Natural killer cell (primary cell): ENCODE measurements at regions not wholly inside any gene's neighbourhood (a gene's known extent, or its start where the extent isn't known, plus 50 kb on each side); places are given as distances from the start of the nearest gene placed in this dataset.

Source experiments
- ATAC-seq, 3 donors: fragments of 150-1000 bp in 2 of 3; fragments of 200-7000 bp in 1 of 3; cut with Tn5 transposase; 1 replicate in 1 of 3; 2 replicates in 2 of 3; pipeline ENCODE4 v1.10.0; 2021; ENCODE audit warnings: mild to moderate bottlenecking in 2 of 3, moderate library complexity in 2 of 3
- DNase-seq, 2 donors: peaks; one replicate each; pipeline versions ENCODE4 v3.0.0 to v3.0.0-alpha.2; 2013 to 2021; ENCODE audit warnings: mixed read lengths in 1 of 2
- H3K27ac ChIP-seq: one replicate; pipeline ENCODE4 v1.5.1; 2013; ENCODE audit warnings: mild to moderate bottlenecking, low read length
- H3K27me3 ChIP-seq: one replicate; pipeline ENCODE4 v1.6.1; 2013; ENCODE audit warnings: low read length; ENCODE audit not compliant: control insufficient read depth, insufficient read depth
- H3K36me3 ChIP-seq: one replicate; pipeline ENCODE4 v1.6.1; 2013; ENCODE audit warnings: low read length; ENCODE audit not compliant: control insufficient read depth, insufficient read depth
- H3K4me1 ChIP-seq: one replicate; pipeline ENCODE4 v1.6.1; 2013; ENCODE audit warnings: low read length; ENCODE audit not compliant: control insufficient read depth, insufficient read depth
- H3K4me3 ChIP-seq: one replicate; pipeline ENCODE4 v1.5.1; 2013; ENCODE audit warnings: low read length
- H3K9me3 ChIP-seq: one replicate; pipeline ENCODE4 v1.6.1; 2013; ENCODE audit warnings: low read length; ENCODE audit not compliant: control insufficient read depth, insufficient read depth
- H3K27ac Mint-ChIP-seq, 2 donors: one replicate each; pipeline ENCODE4 v1.8.0; 2022; ENCODE audit warnings: mild to moderate bottlenecking in 2 of 2, mixed read lengths in 2 of 2, moderate library complexity in 1 of 2
- H3K27me3 Mint-ChIP-seq, 2 donors: one replicate each; pipeline ENCODE4 v1.8.0; 2022; ENCODE audit warnings: low read depth in 2 of 2, mixed read lengths in 2 of 2
- H3K36me3 Mint-ChIP-seq: one replicate; pipeline ENCODE4 v1.8.0; 2022; ENCODE audit warnings: mixed read lengths
- H3K4me1 Mint-ChIP-seq, 2 donors: one replicate each; pipeline ENCODE4 v1.8.0; 2022; ENCODE audit warnings: mixed read lengths in 2 of 2
- H3K4me3 Mint-ChIP-seq: one replicate; pipeline ENCODE4 v1.8.0; 2022; ENCODE audit warnings: mild to moderate bottlenecking, moderate library complexity, mixed read lengths
- H3K9me3 Mint-ChIP-seq, 2 donors: one replicate each; pipeline ENCODE4 v1.8.0; 2022; ENCODE audit warnings: mixed read lengths in 2 of 2
- WGBS: methylation state at CpG from one replicate; pipeline ENCODE4 v1.1.7; 2013; ENCODE audit warnings: missing lambda C conversion rate; ENCODE audit not compliant: insufficient coverage; 5-methylcytosine and 5-hydroxymethylcytosine counted together
- intact Hi-C: fragments of 100-400 bp; cut with micrococcal nuclease; formaldehyde crosslinking; loops from one replicate; pipeline ENCODE4 v1.14.2; 2022
- TF ChIP-seq, protein P1 (sequence below): fragments of 200-600 bp; IDR thresholded peaks from one replicate; pipeline ENCODE4 v1.8.0; 2022; ENCODE audit warnings: antibody characterized with exemption

DNA sequence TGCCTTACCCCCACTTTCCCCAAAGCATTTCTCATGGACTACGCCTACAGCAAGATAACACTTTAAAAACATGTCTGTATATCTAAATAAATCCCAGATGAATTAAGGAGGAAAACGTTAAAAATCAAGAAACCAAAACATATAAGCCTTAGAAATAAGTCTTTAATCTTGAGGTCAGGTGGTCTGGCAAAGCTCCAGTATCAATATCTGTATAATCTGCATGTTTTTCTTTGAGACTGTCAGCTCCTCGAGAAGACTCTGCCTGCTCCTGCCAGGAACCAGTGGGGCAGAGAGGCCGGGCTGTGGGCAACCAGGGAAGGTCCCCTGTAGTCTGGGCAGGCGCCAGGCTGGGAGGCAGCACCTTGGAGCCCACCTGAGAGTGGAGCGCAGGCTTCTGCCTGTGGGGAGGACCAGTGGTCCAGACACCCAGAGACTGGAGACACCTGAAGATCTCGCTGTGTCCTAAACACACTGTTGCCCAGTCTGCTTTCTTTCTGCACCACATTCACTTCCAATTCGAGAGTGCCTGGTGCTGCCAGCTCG is 291.0 kb upstream of the SOX11 start:
- TF ChIP-seq, protein P1, sequence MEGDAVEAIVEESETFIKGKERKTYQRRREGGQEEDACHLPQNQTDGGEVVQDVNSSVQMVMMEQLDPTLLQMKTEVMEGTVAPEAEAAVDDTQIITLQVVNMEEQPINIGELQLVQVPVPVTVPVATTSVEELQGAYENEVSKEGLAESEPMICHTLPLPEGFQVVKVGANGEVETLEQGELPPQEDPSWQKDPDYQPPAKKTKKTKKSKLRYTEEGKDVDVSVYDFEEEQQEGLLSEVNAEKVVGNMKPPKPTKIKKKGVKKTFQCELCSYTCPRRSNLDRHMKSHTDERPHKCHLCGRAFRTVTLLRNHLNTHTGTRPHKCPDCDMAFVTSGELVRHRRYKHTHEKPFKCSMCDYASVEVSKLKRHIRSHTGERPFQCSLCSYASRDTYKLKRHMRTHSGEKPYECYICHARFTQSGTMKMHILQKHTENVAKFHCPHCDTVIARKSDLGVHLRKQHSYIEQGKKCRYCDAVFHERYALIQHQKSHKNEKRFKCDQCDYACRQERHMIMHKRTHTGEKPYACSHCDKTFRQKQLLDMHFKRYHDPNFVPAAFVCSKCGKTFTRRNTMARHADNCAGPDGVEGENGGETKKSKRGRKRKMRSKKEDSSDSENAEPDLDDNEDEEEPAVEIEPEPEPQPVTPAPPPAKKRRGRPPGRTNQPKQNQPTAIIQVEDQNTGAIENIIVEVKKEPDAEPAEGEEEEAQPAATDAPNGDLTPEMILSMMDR, result no peak
- no peaks in the 10 kb centered on the region for H3K27me3 ChIP-seq
- no peak overlapping the region for H3K27ac ChIP-seq
- no peak overlapping the region for H3K4me3 Mint-ChIP-seq
- peaks cover 2% of the 10 kb centered on the region for H3K9me3 ChIP-seq
- DNase-seq, result no peak
- no peaks in the 10 kb centered on the region for H3K27me3 Mint-ChIP-seq
- intact Hi-C loops, result no loop called here
- H3K27ac Mint-ChIP-seq, result no peak overlapping the region
- no peaks in the 10 kb centered on the region for H3K4me1 Mint-ChIP-seq
- 86% methylated on average over 9 of the region's 9 CpGs for WGBS
- ATAC-seq, result no peak
- H3K36me3 ChIP-seq, result no peaks in the 10 kb centered on the region
- no peak overlapping the region for H3K4me3 ChIP-seq
- H3K9me3 Mint-ChIP-seq, result peaks cover 10 to 18% of the 10 kb centered on the region in 2 donors
- H3K4me1 ChIP-seq, result no peaks in the 10 kb centered on the region
- no peaks in the 10 kb centered on the region for H3K36me3 Mint-ChIP-seq

DNA sequence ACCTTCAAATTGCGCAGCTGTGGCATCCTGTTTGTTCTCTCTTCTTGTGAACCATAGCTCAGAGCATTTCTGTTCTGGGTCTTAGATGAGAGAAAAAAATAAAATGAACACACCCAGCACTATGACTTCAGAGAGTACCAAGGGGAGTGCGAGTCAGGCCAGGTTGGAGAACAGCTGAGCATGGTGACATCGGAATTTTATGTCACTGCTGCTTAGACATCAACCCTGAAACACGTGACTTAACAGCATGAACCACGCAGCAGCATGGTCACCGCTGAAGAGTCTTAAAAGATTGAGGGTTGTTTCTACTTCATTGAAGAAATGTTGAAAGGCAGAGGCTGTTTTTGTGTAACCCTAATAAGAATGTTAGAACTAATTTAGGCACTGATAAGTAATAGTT is 288.8 kb upstream of the SOX11 start:
- Mint-ChIP-seq H3K27me3 (no peaks in the 10 kb centered on the region), H3K4me1 (no peaks in the 10 kb centered on the region), H3K9me3 (peaks cover 6 to 10% of the 10 kb centered on the region in 2 donors), H3K27ac (no peak overlapping the region), H3K4me3 (no peak overlapping the region), H3K36me3 (no peaks in the 10 kb centered on the region)
- no peak for DNase-seq
- Histone ChIP-seq H3K27ac (no peak overlapping the region), H3K27me3 (no peaks in the 10 kb centered on the region), H3K4me3 (no peak overlapping the region), H3K36me3 (no peaks in the 10 kb centered on the region), H3K4me1 (no peaks in the 10 kb centered on the region), H3K9me3 (peaks cover 2% of the 10 kb centered on the region)
- intact Hi-C loops, result no loop called here
- WGBS, result 85% methylated on average over 6 of the region's 6 CpGs
- ATAC-seq, result no peak
- TF ChIP-seq, protein P1, result no peak

DNA sequence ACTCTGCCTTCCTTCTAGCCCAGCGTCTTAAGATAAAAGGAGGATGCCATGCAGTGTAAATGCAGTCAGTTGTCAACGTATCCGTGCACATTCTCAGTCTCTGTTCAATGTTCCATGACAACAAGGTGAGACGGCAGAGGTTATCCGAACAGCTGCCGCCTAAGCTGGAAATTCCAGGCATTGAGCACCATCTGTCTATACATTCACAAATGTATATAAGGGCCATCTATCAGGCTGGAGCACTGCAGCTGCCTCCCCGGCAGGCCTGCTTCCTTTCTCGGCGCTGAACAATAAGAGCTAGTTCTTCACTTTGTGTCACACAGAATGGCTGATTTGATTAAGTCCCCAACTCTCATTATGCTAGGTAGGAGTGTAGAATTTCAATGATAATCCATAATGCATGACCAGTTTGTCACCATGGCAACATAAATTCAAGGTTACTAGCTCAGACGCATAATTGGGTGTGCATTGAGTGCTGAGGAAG is 282.2 kb upstream of the SOX11 start:
- H3K4me1 Mint-ChIP-seq, result no peaks in the 10 kb centered on the region
- intact Hi-C loops, result no loop called here
- peaks cover 2 to 3% of the 10 kb centered on the region in 2 donors for H3K9me3 Mint-ChIP-seq
- no peaks in the 10 kb centered on the region for H3K36me3 ChIP-seq
- H3K27ac Mint-ChIP-seq, result no peak overlapping the region
- H3K27me3 ChIP-seq, result no peaks in the 10 kb centered on the region
- H3K4me1 ChIP-seq, result no peaks in the 10 kb centered on the region
- no peak overlapping the region for H3K4me3 ChIP-seq
- no peak for DNase-seq
- no peak overlapping the region for H3K4me3 Mint-ChIP-seq
- H3K9me3 ChIP-seq, result no peaks in the 10 kb centered on the region
- TF ChIP-seq, protein P1, result no peak
- H3K27ac ChIP-seq, result no peak overlapping the region
- 67% methylated on average over 9 of the region's 10 CpGs for WGBS
- ATAC-seq, result no peak
- H3K36me3 Mint-ChIP-seq, result no peaks in the 10 kb centered on the region
- H3K27me3 Mint-ChIP-seq, result no peaks in the 10 kb centered on the region

DNA sequence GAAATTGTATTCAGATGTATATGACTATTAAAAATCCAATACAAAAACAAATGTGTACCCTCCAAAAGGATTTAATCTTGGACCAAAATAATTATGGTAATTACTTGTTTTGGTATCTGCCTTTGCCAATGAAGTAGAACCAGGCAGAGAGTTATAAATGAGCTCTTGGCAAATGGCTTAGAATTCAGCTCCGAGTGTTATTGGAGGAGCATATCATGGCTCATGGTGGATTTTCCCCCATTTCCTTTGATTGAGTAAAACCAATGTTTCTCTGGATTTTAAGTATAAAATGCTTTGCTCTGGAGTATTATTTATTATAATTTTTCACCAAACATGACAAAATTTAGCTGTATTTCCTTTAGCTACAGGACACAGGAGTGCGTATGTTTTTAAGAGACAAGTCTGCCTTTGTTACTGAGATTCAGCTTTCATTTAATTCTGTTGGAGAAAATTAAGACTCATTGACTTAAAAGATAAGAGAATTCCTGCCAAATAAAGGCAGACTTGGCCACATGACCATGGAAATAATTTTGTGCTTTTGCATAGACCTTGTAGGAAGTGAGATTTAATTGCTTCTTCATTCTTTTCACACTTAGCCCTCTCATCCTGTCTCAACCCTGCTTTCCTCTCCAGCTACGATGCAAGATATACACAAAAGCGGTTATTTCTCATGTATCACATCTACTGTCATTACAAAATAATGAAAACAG is 281.0 kb upstream of the SOX11 start:
- no peak overlapping the region for H3K4me3 Mint-ChIP-seq
- Histone ChIP-seq H3K36me3 (no peaks in the 10 kb centered on the region), H3K27ac (no peak overlapping the region), H3K4me3 (no peak overlapping the region), H3K27me3 (no peaks in the 10 kb centered on the region), H3K4me1 (no peaks in the 10 kb centered on the region), H3K9me3 (no peaks in the 10 kb centered on the region)
- no peak for DNase-seq
- H3K27ac Mint-ChIP-seq, result no peak overlapping the region
- intact Hi-C loops, result no loop called here
- H3K9me3 Mint-ChIP-seq, result peaks cover 2 to 3% of the 10 kb centered on the region in 2 donors
- 84% methylated on average over 4 of the region's 4 CpGs for WGBS
- TF ChIP-seq, protein P1, result no peak
- no peaks in the 10 kb centered on the region for H3K27me3 Mint-ChIP-seq
- ATAC-seq, result no peak
- H3K4me1 Mint-ChIP-seq, result no peaks in the 10 kb centered on the region
- no peaks in the 10 kb centered on the region for H3K36me3 Mint-ChIP-seq
